IMR-90 (cell line): ENCODE measurements at regions not wholly inside any gene's neighbourhood (a gene's known extent, or its start where the extent isn't known, plus 50 kb on each side); places are given as distances from the start of the nearest gene placed in this dataset.

Experiments used
- ATAC-seq: fragments of 200-7000 bp; cut with Tn5 transposase; 2 replicates; pipeline ENCODE4 v1.9.1; 2020; ENCODE audit warnings: low read depth, mild to moderate bottlenecking, moderate library complexity
- BruUV-seq: library from RNA; stranded (reverse); fragments of 400-500 nt; replicated peaks from 2 replicates; lab custom pipeline; 2021; lab: Mats Ljungman, UMichigan
- CTCF ChIA-PET: fragments of 300-600 bp; formaldehyde crosslinking; extraction: SDS; loops from one replicate; lab custom pipeline; 2021; ENCODE audit warnings: antibody characterized with exemption; lab: Yijun Ruan, JAX
- POLR2A ChIA-PET: fragments of 300-600 bp; sonication (Branson Sonifier 250); formaldehyde crosslinking; loops from one replicate; lab custom pipeline; 2022; ENCODE audit warnings: antibody characterized with exemption; ENCODE audit not compliant: unreplicated experiment; lab: Charles Lee
- DNase-seq: peaks from one replicate; pipeline ENCODE4 v3.0.0; 2013
- H2AFZ ChIP-seq: replicated peaks from 2 replicates; pipeline ENCODE3; 2013; ENCODE audit warnings: low read length, mild to moderate bottlenecking; ENCODE audit not compliant: poor library complexity
- H2AK5ac ChIP-seq: 2 replicates; pipeline ENCODE4 v1.6.1; 2013; ENCODE audit warnings: low read depth, low read length, inconsistent platforms
- H2AK9ac ChIP-seq: replicated peaks from 2 replicates; pipeline ENCODE3; 2013; ENCODE audit warnings: mild to moderate bottlenecking, low read depth, low read length, moderate library complexity; ENCODE audit not compliant: poor library complexity
- H2BK120ac ChIP-seq: 2 replicates; pipeline ENCODE4 v1.6.1; 2013; ENCODE audit warnings: low read depth, low read length, inconsistent platforms
- H2BK15ac ChIP-seq: 3 replicates; pipeline ENCODE4 v1.6.1; 2013; ENCODE audit warnings: low read depth, low read length, inconsistent platforms
- H2BK20ac ChIP-seq: 2 replicates; pipeline ENCODE4 v1.6.1; 2013; ENCODE audit warnings: low read depth, mild to moderate bottlenecking, inconsistent platforms, low read length, moderate library complexity
- H2BK5ac ChIP-seq: 2 replicates; pipeline ENCODE4 v1.6.1; 2013; ENCODE audit warnings: mild to moderate bottlenecking, low read depth, low read length, inconsistent platforms; ENCODE audit not compliant: poor library complexity, severe bottlenecking
- H3K14ac ChIP-seq: replicated peaks from 2 replicates; pipeline ENCODE4 v1.6.1; 2013; ENCODE audit warnings: low read depth, low read length, inconsistent platforms
- H3K18ac ChIP-seq: 2 replicates; pipeline ENCODE4 v1.6.1; 2013; ENCODE audit warnings: low read depth, low read length, control low read depth
- H3K23ac ChIP-seq: 2 replicates; pipeline ENCODE4 v1.6.1; 2013; ENCODE audit warnings: low read depth, low read length, inconsistent platforms
- H3K27ac ChIP-seq: 2 replicates; pipeline ENCODE4 v1.5.1; 2013; ENCODE audit warnings: mild to moderate bottlenecking, control low read depth, low read length; ENCODE audit not compliant: insufficient read depth
- H3K27me3 ChIP-seq: 2 replicates; pipeline ENCODE4 v1.6.1; 2013; ENCODE audit warnings: low read length; ENCODE audit not compliant: control insufficient read depth, insufficient read depth
- H3K36me3 ChIP-seq: 2 replicates; pipeline ENCODE4 v1.6.1; 2013; ENCODE audit warnings: low read length, mixed read lengths; ENCODE audit not compliant: control insufficient read depth, insufficient read depth
- H3K4ac ChIP-seq: 2 replicates; pipeline ENCODE4 v1.6.1; 2013; ENCODE audit warnings: low read depth, low read length, inconsistent platforms
- H3K4me1 ChIP-seq: 2 replicates; pipeline ENCODE4 v1.6.1; 2013; ENCODE audit warnings: low read length, mixed read lengths; ENCODE audit not compliant: control insufficient read depth, insufficient read depth
- H3K4me2 ChIP-seq: 2 replicates; pipeline ENCODE4 v1.6.1; 2013; ENCODE audit warnings: low read depth, mild to moderate bottlenecking, control low read depth, low read length, moderate library complexity
- H3K4me3 ChIP-seq: 2 replicates; pipeline ENCODE4 v1.5.1; 2013; ENCODE audit warnings: low read depth, mild to moderate bottlenecking, control low read depth, low read length, moderate library complexity; ENCODE audit not compliant: insufficient read depth
- H3K56ac ChIP-seq: 2 replicates; pipeline ENCODE4 v1.6.1; 2013; ENCODE audit warnings: low read length, inconsistent platforms; ENCODE audit not compliant: insufficient read depth; ENCODE audit errors: extremely low read depth
- H3K79me1 ChIP-seq, 2 experiments: 2 replicates each; pipeline ENCODE4 v1.6.1; 2013; ENCODE audit warnings: low read length in 2 of 2, inconsistent platforms in 1 of 2, low read depth in 1 of 2
- H3K9ac ChIP-seq: 2 replicates; pipeline ENCODE4 v1.6.1; 2013; ENCODE audit warnings: low read depth, low read length, control low read depth
- H3K9me1 ChIP-seq: 2 replicates; pipeline ENCODE4 v1.6.1; 2013; ENCODE audit warnings: low read length, inconsistent platforms; ENCODE audit not compliant: insufficient read depth
- H3K9me3 ChIP-seq: 2 replicates; pipeline ENCODE4 v1.6.1; 2013; ENCODE audit warnings: low read length; ENCODE audit not compliant: control insufficient read depth, insufficient read depth
- H4K20me1 ChIP-seq: 2 replicates; pipeline ENCODE4 v1.6.1; 2013; ENCODE audit warnings: low read length, inconsistent platforms; ENCODE audit not compliant: insufficient read depth
- H4K5ac ChIP-seq: 2 replicates; pipeline ENCODE4 v1.6.1; 2013; ENCODE audit warnings: mild to moderate bottlenecking, low read depth, low read length, control low read depth
- H4K8ac ChIP-seq, 2 experiments: 2 replicates each; pipeline ENCODE4 v1.6.1; 2013; ENCODE audit warnings: low read depth in 2 of 2, low read length in 2 of 2, control low read depth in 1 of 2, inconsistent platforms in 1 of 2
- H4K91ac ChIP-seq: 2 replicates; pipeline ENCODE4 v1.6.1; 2013; ENCODE audit warnings: low read depth, low read length, inconsistent platforms; ENCODE audit not compliant: insufficient read depth
- BHLHE40 ChIP-seq: fragments of 150-350 bp; IDR thresholded peaks from 2 replicates; pipeline ENCODE4 v1.6.1; 2016; ENCODE audit warnings: mild to moderate bottlenecking, low read depth, low read length
- CEBPB ChIP-seq: IDR thresholded peaks from 2 replicates; pipeline ENCODE4 v1.6.1; 2012; ENCODE audit warnings: low read depth, low read length, improper control_type of control experiment
- CHD1 ChIP-seq: IDR thresholded peaks from 2 replicates; pipeline ENCODE4 v1.6.1; 2012; ENCODE audit warnings: low read depth, low read length, improper control_type of control experiment
- FOS ChIP-seq: fragments of 150-350 bp; IDR thresholded peaks from 2 replicates; pipeline ENCODE4 v1.6.1; 2016; ENCODE audit warnings: low read depth, low read length
- MAFK ChIP-seq: IDR thresholded peaks from 2 replicates; pipeline ENCODE4 v1.6.1; 2012; ENCODE audit warnings: low read depth, low read length, improper control_type of control experiment
- MAZ ChIP-seq: IDR thresholded peaks from 2 replicates; pipeline ENCODE4 v1.6.1; 2012; ENCODE audit warnings: low read depth, mild to moderate bottlenecking, low read length, improper control_type of control experiment, moderate library complexity, borderline replicate concordance
- NFE2L2 ChIP-seq: fragments of 150-350 bp; IDR thresholded peaks from 2 replicates; pipeline ENCODE4 v1.6.1; 2016; ENCODE audit warnings: low read depth, mild to moderate bottlenecking, low read length
- POLR2A ChIP-seq: IDR thresholded peaks from 2 replicates; pipeline ENCODE4 v1.6.1; 2012; ENCODE audit warnings: mild to moderate bottlenecking, low read depth, low read length
- SMC3 ChIP-seq: fragments of 150-350 bp; IDR thresholded peaks from 2 replicates; pipeline ENCODE4 v1.6.1; 2016; ENCODE audit warnings: low read depth, mild to moderate bottlenecking, antibody characterized with exemption, low read length, moderate library complexity
- WGBS, 2 experiments: methylation state at CpG; one replicate each; pipeline versions ENCODE4 v1.1.5 to v1.1.7; 2013; ENCODE audit warnings: missing lambda C conversion rate in 2 of 2; ENCODE audit not compliant: insufficient read length in 1 of 2; ENCODE audit errors: extremely low coverage in 2 of 2; 5-methylcytosine and 5-hydroxymethylcytosine counted together
- dilution Hi-C: fragments of 300-500 bp; cut with HindIII; formaldehyde crosslinking; loops from one replicate; pipeline ENCODE4 v1.14.3; 2018; ENCODE audit warnings: low sequenced_read_pairs; ENCODE audit not compliant: unreplicated experiment
- in situ Hi-C: fragments of 300-500 bp; cut with MboI; formaldehyde crosslinking; loops from 3 replicates; pipeline ENCODE4 v1.14.3; 2019; ENCODE audit warnings: low sequenced_read_pairs, inconsistent platforms, mixed read lengths
- intact Hi-C: fragments of 100-400 bp; cut with micrococcal nuclease; formaldehyde crosslinking; loops from 2 replicates; pipeline ENCODE4 v1.10.0; 2022
- TF ChIP-seq, protein P1 (sequence below): fragments of 150-350 bp; IDR thresholded peaks from 2 replicates; pipeline ENCODE4 v1.6.1; 2016; ENCODE audit warnings: low read depth, mild to moderate bottlenecking, low read length, moderate library complexity, borderline replicate concordance

DNA sequence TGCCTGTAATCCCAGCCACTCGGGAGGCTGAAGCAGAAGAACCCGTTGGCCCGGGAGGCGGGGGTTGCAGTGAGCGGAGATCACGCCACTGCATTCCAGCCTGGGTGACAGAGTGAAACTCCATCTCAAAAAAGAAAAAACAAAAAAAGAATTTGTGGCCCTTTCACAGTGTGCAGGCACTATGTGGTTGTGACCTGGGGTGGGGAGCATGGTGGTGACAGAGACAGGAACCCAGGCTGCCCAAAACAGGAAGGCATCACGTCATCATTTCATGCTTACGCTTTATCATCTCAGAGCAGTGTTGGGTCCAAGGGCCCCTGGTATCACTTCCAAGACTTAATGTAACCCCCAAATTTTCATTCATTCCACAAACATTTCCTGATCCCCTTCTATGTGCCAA, 175.7 kb upstream of the GSC start:
- WGBS, 2 experiments = no CpG with 5 or more reads among the region's 8 CpGs

More for the DNA sequence above, 175.7 kb upstream of the GSC start:
- Histone ChIP-seq H4K5ac (no peak overlapping the region), H2BK15ac (no peak overlapping the region), H3K4me1 (no peaks in the 10 kb centered on the region), H3K27me3 (no peaks in the 10 kb centered on the region), H3K9ac (no peak overlapping the region), H2BK20ac (no peak overlapping the region), H3K4me2 (no peak overlapping the region), H4K91ac (no peak overlapping the region), H3K36me3 (no peaks in the 10 kb centered on the region), H3K9me3 (peaks cover 9% of the 10 kb centered on the region), H3K27ac (no peak overlapping the region), H2AK9ac (no peak overlapping the region), H3K9me1 (no peaks in the 10 kb centered on the region), H3K4me3 (no peak overlapping the region), H3K4ac (no peak overlapping the region), H2BK120ac (no peak overlapping the region), H3K14ac (no peak overlapping the region), H2AFZ (no peak overlapping the region), H2BK5ac (no peak overlapping the region), H3K79me1 (no peaks in the 10 kb centered on the region), H4K20me1 (no peaks in the 10 kb centered on the region), H3K56ac (no peak overlapping the region), H2AK5ac (no peak overlapping the region), H4K8ac (no peak overlapping the region), H3K18ac (no peak overlapping the region), H3K23ac (no peak overlapping the region)
- BruUV-seq = no TSS peak
- in situ Hi-C loops = no loop called here
- DNase-seq (no peak), ATAC-seq (no peak)
- TF ChIP-seq MAFK (no peak), POLR2A (no peak), CEBPB (no peak), CHD1 (no peak), NFE2L2 (no peak), SMC3 (no peak), BHLHE40 (no peak), MAZ (no peak), FOS (no peak)
- TF ChIP-seq, protein P1, sequence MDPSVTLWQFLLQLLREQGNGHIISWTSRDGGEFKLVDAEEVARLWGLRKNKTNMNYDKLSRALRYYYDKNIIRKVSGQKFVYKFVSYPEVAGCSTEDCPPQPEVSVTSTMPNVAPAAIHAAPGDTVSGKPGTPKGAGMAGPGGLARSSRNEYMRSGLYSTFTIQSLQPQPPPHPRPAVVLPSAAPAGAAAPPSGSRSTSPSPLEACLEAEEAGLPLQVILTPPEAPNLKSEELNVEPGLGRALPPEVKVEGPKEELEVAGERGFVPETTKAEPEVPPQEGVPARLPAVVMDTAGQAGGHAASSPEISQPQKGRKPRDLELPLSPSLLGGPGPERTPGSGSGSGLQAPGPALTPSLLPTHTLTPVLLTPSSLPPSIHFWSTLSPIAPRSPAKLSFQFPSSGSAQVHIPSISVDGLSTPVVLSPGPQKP = no peak
- intact Hi-C loops = no loop called here
- POLR2A ChIA-PET = no interaction called here
- dilution Hi-C loops = no loop called here
- CTCF ChIA-PET = no interaction called here
